GM12873 (cell line): ENCODE measurements at regions not wholly inside any gene's neighbourhood (a gene's known extent, or its start where the extent isn't known, plus 50 kb on each side); places are given as distances from the start of the nearest gene placed in this dataset.

Source experiments
- TF ChIP-seq, protein P1 (sequence below): IDR thresholded peaks from 2 replicates; pipeline ENCODE4 v1.5.1; 2012; ENCODE audit warnings: low read depth, mild to moderate bottlenecking, moderate library complexity, low read length, control low read depth; ENCODE audit not compliant: insufficient read depth; ENCODE audit errors: missing control alignments

DNA sequence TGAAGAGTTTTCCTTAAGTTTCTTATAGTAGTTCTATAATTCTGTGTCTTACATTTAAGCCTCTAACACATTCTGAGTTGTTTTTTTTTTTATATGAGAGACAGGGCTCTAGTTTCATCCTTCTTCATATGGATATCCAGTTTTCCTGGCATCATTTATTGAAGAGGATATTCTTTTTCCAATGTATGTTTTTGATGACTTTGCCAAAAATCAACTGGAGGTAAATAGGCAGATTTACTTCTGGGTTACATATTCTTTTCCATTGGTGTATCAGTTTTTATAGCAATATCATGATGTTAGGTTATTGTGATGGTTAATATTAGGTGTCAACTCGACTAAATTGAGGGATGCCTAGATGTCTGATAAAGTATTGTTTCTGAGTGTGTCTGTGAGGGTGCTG lies 650.7 kb upstream of the GRID2 start:
- TF ChIP-seq, protein P1, sequence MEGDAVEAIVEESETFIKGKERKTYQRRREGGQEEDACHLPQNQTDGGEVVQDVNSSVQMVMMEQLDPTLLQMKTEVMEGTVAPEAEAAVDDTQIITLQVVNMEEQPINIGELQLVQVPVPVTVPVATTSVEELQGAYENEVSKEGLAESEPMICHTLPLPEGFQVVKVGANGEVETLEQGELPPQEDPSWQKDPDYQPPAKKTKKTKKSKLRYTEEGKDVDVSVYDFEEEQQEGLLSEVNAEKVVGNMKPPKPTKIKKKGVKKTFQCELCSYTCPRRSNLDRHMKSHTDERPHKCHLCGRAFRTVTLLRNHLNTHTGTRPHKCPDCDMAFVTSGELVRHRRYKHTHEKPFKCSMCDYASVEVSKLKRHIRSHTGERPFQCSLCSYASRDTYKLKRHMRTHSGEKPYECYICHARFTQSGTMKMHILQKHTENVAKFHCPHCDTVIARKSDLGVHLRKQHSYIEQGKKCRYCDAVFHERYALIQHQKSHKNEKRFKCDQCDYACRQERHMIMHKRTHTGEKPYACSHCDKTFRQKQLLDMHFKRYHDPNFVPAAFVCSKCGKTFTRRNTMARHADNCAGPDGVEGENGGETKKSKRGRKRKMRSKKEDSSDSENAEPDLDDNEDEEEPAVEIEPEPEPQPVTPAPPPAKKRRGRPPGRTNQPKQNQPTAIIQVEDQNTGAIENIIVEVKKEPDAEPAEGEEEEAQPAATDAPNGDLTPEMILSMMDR: no peak

DNA sequence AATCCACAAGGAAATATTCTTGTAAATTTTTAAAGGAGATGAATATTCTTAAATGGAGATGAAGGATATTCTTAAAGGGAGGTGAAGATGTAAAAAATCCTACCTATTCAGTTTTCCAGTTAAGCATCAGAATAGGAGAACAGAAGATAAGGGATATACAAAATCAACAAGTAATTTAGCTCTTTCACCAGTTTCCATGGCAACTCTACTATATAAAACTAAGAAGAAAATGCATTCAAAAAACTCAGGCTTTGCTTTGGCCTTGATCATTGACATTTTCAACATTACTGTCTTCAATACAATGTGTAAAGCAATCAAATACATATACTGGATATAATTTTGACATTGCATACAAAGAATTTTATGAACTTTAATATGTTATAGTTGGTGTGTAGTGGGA lies 622.7 kb upstream of the GRID2 start:
- TF ChIP-seq, protein P1: no peak

DNA sequence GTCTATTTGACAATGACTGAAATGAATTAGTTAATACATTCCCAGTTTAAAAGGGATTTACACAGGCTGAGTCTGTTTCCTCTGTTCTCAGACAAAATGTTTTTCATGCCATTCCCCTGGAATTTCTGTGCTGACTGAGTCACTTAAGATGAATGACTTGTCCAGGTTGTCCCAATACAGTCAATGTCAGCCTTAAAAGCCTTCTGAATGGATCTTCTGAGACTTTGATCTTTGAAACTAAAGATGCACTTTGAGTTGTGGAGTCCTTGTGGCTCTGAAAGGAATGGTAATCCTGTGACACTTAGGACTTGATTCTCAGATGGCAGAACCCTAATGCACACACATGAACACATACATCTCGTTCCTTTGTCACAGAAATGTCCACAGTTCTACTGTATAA lies 622.2 kb upstream of the GRID2 start:
- TF ChIP-seq, protein P1: no peak

DNA sequence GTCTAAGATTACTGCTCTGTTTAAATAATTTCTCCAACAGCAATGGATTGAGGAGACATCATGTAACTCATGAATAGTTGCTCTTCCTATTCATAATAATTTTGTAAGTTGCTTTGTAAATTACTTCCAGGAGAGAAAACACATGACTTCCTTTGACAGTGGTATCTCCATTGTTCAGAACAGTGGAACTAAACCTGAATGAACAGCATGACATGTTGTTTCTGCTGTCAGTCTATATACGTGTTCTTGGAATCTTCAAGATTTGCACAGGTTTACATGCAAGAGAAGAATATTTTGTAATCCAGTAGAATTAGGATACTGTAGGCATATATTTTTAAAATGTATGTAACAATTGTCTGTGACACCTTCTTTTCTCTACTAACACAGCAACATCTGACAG lies 618.8 kb upstream of the GRID2 start:
- TF ChIP-seq, protein P1: no peak

DNA sequence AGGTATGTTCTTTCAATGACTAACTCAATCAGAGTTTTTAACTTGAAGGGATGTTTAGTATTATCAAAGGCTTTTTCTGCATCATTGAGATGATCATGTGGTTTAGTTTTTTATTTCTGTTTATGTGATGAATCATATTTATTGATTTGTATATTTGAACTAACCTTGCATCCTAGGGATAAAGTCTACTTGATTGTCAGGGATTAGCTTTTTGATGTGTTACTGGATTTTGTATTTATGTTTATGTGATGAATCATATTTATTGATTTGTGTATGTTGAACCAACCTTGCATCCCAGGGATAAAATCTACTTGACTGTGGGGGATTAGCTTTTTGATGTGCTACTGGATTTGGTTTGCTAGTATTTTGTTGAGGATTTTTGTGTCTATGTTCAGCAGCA lies 615.4 kb upstream of the GRID2 start:
- TF ChIP-seq, protein P1: no peak

DNA sequence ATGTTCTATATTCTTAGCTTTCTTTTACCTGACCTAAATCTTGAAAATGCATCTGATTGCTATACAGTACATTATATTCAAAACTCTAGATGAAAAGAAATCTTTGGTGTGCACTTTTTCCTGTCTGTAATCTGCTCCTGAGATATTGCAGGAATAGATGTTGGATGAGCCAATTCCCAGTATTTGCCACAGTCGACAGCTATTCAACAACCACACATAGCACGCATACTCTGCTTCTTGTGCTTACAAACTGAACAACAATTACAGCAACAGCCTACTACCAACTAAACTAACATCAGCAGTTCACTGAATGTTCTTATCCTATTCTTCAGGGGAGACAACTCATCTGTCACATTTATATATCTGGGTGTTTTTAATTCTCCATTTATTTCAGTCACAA lies 573.9 kb upstream of the GRID2 start:
- TF ChIP-seq, protein P1: no peak

DNA sequence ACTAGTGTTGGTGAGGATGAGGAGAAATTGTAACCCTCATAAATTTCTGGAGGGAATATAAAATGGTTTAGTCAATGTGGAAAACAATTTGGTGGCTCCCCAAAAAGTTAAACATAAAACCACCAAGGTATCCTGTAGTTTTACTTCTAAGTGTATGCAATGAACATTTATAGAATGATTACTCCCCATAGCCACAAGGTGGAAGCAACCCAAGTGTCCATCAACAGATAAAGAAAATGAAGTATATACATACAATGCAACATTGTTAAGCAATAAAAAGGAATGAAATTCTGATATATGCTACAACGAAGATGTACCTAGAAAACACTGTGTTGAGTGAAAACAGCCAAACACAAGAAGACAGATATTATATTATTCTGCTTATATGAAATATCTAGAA lies 569.1 kb upstream of the GRID2 start:
- TF ChIP-seq, protein P1: no peak

DNA sequence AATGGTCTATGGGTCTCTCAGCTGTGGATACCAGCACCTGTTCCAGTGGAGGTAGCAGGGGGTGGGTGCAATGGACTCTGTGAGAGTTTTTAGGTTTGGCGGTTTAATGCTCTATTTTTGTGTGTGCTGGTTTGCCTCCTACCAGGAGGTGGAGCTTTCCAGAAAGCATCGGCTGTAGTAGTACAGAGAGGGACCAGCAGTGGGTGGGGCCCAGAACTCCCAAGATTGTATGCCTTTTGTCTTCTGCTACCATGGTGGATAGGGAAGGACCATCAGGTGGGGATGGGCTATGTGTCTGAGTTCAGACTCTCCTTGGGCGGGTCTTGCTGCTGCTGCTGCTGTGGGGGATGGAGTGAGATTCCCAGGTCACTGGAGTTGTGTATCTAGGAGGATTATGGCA lies 557.2 kb upstream of the GRID2 start:
- TF ChIP-seq, protein P1: no peak
